Cardiac septum (tissue), 1 donor: ENCODE measurements at regions not wholly inside any gene's neighbourhood (a gene's known extent, or its start where the extent isn't known, plus 50 kb on each side); places are given as distances from the start of the nearest gene placed in this dataset.

Experiments
- DNase-seq: peaks from one replicate; pipeline ENCODE4 v3.0.0-alpha.2; 2020; ENCODE audit warnings: low spot score
- intact Hi-C: fragments of 100-400 bp; cut with DNase I; formaldehyde crosslinking; loops from one replicate; pipeline ENCODE4 v1.14.0; 2022
- donor health status: DM: no; HTN: no; CAD: no.

DNA sequence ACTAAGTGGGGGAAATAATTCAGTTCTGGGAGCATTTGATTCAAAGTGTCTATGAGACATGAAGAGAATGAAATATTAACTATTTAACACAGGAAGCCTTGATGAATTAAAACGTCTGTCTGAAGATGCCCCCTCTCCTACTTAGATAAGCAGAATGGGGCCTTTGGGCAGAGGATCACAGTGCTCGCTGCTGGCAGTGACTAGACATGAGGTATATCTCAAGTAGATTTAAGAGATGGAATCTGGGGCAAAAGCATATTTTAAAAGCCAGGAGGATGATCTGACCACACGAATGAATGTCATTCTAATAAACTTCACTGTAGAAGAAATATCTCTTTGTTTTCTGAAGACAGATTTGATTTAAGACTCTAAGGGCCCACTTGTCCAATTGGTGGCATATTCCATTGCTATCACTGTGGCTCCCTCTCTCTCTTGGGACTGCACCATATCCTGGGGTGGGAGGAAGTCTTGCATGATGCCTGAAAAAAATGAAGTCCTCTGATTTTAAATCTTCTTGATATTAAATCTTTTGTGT lies 254.0 kb downstream of the MAN2A1 start:
- intact Hi-C loops: no loop called here
- no peak for DNase-seq

DNA sequence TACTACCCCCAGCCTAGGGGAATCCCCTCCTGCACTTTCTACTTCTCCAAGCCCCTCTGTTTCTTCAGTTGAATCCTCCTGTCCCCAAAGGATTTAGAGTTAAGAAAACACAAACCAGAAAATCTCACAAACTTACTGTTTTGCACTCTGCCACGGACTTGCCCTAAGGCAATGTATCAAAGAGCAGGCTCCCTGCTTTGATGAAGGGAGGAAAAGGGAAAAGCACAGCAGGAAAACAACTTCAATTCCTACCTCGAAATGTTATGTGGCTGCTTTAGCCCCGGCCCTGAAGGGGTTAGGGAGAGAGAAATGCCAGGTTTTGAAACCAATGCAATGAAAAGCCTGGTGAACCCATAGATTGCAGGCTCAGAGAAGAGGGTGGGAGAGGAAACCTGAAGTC lies 254.7 kb downstream of the MAN2A1 start:
- no peak for DNase-seq
- intact Hi-C loops: no loop called here

DNA sequence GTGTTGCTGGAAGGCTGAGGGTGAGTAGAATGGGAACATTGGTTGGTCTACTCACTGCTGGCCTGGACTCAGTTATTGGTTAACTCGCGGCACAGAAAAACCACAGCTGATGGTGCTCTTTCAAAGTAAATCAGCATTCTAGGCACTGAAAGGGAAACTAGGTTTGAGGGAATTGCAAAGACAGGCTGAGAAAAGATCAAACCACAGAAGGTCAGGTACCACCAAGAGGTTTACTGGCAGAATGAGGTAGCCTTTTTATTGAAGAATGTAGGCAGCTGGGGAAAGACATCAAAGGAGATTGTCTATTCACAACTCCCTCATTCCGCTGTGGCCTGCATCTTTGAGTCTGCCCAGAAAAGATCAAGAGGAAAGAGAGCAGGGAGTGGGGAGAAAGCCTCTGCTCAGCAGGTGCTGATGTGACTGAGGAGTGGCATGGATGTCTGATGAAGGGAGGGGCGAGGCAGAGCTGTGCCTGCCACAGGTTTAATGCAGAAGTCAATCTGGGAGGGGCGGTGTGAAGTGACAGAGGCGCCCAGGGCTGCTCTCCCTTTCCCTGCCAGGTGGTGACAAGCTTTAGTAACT lies 255.5 kb downstream of the MAN2A1 start:
- DNase-seq: no peak
- intact Hi-C loops: no loop called here

DNA sequence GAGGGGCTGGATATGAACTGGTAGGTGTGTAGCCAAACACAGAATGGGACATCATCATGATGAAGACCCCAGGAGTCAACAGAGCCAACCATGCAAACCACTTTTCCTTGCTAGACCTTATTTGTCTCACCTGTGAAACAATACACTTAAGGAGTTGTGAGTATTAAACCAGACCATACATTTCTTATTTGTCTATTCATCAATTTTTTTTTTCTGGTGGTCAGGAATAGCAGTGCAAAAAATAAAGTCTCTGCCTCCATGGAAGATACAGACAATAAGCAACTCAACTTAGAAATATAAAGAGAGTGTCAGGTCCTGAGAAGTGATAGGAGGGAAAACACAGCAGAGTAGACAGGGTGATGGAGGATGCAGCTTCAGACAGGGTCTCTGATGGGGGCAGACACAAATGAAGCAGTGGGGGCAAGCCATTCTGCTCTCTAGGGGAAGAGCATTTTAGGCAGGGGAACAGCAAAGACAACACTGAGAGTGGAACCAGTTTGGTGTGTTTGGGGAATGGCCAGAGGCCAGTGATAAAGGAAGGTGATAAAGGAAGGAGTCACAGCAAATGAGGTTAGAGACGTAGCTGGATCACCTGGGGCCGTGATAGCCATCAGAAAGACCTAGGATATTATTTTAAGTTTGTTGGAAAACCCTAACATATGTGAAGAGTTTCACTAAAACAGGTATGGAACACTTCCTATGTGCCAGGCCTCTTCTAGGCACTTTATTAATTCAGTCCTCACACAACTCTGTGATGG lies 256.2 kb downstream of the MAN2A1 start:
- no peak for DNase-seq

DNA sequence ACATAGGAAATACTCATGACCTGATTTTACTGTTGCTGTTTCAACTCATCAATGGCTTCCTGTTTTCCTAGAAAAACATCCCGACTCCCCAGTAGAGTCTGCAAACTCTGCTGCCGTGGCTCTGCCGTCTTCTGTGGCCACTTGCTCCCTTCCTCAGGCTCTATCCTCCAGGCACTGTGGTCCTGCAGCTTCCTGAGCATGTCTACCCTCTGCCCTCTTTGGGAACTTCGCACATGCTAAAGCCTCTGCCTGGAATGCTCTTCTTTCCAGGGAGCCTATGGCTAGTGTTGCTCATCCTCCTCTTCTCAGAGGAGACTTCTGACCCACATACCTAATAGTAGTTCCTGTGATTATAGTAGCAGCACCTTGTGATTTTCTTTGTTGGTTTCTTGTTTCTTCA lies 256.9 kb downstream of the MAN2A1 start:
- no peak for DNase-seq
- intact Hi-C loops: no loop called here

More for the DNA sequence above, 256.2 kb downstream of the MAN2A1 start:
- intact Hi-C loops: no loop called here

DNA sequence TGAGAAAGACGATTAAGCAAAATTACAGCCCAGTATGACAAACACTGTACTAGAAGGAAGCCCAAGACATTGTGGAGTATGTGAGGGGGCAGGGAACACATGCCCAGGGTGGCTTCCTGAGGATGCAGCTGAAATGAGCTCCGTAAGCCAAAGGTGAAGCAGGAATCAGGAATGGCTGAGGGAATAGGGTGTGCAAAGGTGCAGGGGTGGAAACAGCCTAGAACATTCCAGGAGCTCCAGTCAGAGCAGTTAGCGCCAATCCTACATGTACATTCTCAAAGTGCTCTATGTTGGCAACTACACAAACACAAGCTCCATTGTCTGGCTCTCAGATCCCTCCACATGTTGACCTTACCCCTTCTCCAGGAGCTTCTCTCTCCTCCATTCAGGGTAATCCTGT lies 257.9 kb downstream of the MAN2A1 start:
- DNase-seq: no peak
- intact Hi-C loops: no loop called here

DNA sequence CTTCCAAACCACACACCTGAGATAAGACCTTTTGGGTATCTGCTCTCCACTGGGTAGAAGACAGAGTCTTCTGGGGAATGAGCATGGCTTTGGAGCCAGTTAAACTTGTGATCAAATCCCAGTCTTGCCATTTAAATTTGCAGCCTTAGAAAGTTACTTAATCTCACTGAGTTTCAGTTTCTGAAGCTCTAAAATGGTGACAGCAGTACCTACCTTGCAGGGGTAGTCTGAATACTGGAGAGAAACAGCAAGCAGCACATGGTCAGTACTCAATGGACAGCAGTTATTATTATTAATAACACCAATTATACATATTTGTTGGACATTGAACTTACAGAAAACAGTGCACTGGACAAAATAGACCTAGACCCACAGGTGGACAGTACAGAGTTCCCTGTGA lies 260.9 kb downstream of the MAN2A1 start:
- intact Hi-C loops: no loop called here
- no peak for DNase-seq

DNA sequence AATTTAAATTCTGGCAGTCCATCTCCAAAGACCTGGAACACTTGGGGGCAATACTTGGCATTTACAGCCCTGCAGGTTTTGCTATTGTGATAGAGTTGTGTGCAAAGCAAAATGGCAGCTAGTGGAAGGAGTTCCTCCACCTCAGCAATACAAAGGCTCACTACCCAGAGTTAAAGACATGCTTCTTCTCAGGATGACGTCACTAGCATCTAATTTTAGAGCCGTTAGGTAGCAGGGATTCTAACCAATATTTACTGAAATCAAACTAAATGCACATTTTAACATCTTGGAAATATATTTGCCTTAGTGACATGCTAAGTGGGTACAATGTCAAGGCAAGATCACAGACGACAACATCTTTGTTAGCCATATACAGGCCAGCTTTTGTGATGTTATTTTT lies 261.6 kb downstream of the MAN2A1 start:
- no peak for DNase-seq
- intact Hi-C loops: no loop called here

DNA sequence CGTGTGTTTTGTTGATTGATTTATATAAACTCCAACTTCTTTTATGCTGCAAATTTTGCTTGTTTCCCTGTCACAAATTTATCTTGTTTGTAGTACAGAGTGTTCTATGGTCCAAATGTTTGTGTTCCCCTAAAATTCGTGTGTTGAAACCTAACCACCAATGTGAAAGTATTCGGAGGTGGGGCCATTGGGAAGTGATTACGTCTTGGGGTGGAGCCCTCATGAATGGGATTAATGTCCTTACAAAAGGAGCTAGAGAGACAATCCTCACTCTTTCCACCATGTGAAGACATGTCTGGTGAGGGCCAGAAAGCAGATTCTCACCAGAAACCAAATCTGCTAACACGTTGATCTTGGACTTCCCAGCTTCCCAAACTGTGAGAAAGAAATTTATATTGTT lies 262.0 kb downstream of the MAN2A1 start:
- intact Hi-C loops: no loop called here
- no peak for DNase-seq

DNA sequence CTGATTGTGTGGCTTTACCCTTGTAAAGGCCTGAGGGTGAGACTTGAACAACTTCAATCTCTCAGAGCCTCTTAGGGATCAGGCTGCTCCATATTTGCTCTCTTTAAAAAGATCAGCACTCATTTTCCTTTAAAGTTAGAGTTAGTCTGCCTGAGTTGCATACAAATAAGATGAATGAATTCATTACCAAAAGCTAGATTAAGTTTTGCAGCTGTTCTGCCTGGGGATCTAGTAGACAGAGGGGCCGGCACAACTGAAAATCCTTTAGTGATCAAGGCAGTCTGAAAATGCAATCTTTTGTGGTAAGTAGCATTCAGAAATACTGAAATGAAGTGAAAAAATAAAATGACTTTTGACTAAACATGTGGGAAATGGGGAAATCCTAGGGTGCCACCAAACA lies 264.0 kb downstream of the MAN2A1 start:
- intact Hi-C loops: no loop called here
- no peak for DNase-seq

DNA sequence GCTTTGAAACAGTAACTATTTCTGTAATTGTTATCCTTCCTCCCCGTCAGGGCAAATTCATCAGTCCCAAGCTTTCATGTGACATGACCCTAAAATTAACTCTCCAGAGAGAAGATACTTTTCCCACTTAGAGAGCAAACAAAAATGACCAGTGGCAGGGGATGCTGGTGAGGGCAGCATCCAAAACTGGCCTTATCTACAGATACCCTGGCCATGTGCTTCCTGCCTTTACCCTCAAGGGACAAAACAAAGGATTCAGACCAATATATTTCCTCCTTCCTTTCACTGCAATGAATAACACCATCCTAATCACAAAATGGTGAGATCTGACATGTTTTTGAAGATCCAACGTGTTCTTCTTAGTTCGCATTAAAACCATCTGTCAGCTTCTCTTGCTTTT lies 267.2 kb downstream of the MAN2A1 start:
- intact Hi-C loops: no loop called here
- DNase-seq: no peak

DNA sequence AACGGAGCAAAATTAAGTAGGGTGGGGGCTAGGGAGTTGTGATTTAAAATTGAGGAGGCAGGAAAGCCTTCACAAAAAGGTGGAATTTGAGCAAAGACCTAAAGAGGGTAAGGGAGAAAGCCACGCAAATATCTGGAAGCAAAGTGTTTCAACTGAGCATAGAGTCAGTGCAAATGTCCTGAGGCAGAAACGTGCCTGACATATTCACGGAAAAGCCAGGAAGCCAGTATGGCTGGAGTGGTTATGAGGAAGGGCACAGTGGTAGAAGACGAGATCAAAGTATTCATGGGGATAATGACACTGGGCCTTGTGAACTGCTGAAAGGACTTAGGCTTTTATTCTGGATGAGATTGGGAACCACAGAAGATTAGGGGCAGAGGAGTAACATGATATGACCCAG lies 268.4 kb downstream of the MAN2A1 start:
- intact Hi-C loops: no loop called here
- no peak for DNase-seq

DNA sequence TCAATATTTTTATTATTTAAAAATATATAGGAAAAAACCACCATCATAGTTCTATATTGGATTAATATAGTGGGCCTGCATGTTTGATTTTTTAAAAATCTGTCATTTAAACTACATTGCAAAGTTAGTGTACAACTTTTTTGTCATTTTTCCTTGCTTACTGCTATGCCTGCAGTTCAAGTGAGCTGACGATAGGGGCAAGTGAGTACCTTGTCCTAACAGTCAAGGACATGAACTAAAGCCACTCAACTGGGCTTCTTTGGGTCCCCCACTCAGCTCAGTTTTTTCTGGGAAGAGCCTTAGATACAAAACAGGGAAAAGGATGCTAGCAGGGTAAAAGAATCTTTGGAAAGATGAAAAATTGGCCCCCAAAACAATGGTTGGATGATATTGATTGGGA lies 269.9 kb downstream of the MAN2A1 start:
- no peak for DNase-seq
- intact Hi-C loops: no loop called here

DNA sequence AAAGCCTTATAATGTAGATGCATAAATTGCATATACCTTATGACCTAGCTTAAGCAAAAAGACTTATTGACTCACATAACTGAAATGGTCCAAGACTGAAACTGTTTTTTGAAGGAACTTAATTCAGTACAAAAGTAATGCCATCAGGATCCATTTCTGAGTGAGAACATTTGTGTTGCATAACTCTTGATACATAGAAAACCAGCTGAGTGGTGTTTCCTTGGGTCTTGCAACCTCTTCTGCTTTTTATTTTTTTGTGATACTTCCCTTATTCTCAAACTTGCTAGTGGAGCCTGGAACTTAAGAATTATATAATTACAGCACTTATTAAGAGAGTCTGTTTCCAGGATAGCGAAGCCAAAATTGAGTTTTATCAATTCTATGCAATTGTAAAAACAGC lies 272.0 kb downstream of the MAN2A1 start:
- intact Hi-C loops: no loop called here
- no peak for DNase-seq

DNA sequence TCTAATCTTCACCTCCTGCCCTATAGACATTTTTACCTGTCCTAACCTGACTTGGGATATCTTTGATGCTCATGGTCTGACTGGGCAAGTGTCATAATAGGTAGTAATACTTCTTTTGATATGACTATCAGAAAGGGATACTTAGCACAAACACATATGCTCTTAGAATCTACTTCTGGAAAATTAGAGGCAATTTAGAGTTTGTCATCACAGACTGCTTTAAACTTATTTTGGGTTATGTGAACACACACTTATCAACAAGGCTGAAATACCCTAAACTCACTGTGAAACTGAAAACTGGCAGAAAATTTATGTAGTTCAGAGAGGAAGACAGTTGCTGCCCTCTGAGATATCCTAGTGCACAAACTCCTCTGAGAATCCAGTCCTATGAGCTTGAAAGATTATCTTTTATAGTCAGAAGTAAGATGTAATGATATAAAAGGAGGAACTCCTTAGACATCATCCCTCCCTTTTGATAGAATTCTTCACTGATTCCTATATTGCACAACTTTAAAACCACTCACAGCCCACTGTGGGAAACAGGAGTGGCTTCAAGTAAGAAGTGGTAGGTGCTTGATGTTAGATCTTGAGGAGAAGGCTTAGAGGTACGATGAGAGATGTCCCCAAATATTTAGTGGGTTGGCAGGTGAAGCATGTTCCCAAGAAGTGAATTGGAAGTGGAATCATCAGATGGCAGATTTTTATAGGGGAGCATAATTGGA lies 273.3 kb downstream of the MAN2A1 start:
- intact Hi-C loops: no loop called here
- DNase-seq: no peak

DNA sequence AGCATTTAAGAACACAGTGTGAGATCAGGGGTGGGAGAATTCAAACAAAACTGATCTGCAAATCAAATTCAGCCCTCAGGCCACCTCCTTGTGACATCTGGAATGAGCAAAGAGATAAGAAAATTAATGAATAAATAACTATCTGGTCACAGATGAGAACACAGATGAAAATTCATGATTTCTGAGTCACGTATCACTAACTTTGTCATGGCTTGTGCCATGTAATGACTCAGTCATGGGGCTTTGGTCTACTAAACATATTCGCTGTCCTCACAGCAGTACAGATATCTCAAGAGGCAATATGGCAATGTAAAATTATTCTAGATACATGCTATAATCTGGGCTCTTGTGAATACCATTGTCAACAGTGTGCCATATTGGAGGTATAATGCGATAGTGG lies 274.4 kb downstream of the MAN2A1 start:
- intact Hi-C loops: no loop called here
- no peak for DNase-seq

DNA sequence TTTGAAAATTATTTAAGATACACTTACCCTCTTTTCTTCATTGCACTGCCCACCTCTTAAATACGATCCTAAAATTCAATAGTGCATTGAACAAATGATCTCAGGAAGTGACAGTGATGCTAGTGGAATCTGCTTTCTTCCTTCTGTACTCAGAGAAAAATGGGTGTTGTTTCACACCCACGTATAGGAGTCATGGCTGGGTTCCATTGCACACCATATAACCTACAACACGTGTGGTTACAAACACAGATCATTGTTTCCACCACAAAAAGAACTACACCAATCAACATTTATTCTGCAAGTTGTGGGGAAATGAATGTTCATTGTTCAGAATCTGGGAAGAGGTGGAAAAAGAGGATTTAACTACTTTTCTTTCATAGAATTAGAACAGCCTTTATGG lies 275.9 kb downstream of the MAN2A1 start:
- intact Hi-C loops: no loop called here
- DNase-seq: no peak

DNA sequence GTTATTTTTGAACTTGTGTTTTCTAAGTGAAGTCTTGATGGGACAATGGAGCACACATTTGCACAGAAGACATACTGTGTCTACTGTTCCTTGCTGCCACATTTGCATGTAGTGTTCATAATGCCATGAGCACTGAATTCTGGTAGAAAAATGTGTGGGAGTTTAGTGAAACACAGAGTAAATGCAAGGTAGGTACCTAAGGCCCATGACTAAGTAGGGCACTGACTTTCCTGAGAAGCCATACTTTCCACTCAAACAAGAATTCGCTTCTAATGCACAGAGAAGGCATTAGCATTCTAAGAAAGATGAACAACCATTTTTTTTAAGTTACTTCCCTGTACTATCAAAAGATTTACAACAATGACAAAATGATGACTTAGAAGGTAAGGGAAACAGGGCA lies 282.2 kb downstream of the MAN2A1 start:
- intact Hi-C loops: no loop called here
- DNase-seq: no peak

DNA sequence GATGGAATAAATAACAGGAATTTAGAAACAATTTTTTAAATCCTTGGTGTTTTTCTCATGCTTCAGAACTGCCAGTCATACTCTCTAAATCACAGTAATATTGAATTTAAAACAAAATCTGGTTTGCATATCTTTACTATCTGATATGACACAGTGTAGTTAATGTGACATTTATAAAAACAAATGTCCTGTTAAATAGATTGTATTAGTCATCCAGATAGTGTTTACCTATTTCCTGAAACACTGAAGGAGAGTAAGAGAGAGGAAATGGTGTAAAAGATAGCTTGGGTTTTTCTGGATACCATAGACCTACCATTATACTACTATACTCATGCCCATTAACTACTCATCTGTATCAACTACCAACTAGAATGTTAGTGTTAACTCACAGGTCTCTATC lies 292.3 kb downstream of the MAN2A1 start:
- intact Hi-C loops: no loop called here
- no peak for DNase-seq

DNA sequence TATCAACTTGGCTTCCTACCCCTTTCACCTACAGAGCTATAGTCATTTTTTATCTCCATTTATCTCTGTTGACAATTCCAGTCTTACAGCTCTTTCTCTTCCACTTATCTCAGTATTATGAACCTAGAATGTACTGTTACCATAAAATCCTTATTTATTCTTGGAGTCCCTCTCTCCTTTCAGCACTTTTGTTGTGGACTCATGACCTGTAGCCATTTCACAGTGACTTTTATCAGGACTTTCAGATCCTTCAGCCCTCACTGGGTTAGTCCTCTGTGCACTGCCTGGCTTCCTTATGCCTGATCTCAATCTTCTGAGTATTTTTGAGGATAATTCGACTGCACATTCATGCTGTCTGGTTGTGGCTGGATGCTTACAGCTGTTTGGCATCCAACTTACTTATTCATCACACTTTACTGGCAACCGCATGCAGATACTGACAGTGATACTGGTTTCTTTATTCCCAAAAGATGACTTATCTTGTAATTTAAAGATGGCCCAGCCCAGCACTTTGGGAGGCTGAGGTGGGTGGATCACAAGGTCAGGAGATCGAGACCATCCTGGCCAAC lies 293.3 kb downstream of the MAN2A1 start:
- no peak for DNase-seq
- intact Hi-C loops: no loop called here

DNA sequence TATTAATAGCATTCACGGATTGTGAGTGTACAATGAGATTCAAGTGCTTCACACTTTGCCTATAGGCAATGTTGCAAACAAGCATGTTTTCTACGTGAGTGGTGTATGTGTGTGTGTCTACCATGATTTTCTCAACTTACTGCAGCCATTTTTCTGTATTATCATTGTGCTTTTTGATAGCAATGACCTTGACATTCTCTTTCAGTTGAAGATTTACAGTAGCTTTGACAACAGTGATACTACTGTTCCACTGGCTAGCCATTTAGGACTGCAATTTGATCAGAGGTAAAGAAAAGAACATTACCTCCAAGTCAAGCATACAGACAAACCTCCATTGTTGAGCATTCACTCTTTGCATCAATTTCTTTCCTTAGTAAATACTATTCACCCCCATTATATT lies 297.0 kb downstream of the MAN2A1 start:
- no peak for DNase-seq
- intact Hi-C loops: no loop called here
